Stimulated activated CD8-positive, alpha-beta memory T cell treated with anti-CD3 and anti-CD28 coated beads, Interleukin-15, amount 100 ng/mL, for 1 hour (primary cell): ENCODE measurements at regions not wholly inside any gene's neighbourhood (a gene's known extent, or its start where the extent isn't known, plus 50 kb on each side); places are given as distances from the start of the nearest gene placed in this dataset.

Source experiments
- DNase-seq: peaks from one replicate; pipeline ENCODE4 v3.0.0-alpha.2; 2020; ENCODE audit warnings: low read depth

- no peak for DNase-seq
These were observed 291.6 kb upstream of the SKOR2 start for GRCh38 chr18:47543080-47543479.

GRCh38 chr18:47542551-47542950, 291.1 kb upstream of the SKOR2 start:
- no peak for DNase-seq

GRCh38 chr18:47531717-47532116, 280.3 kb upstream of the SKOR2 start:
- DNase-seq: no peak

GRCh38 chr18:47530695-47531094, 279.2 kb upstream of the SKOR2 start:
- DNase-seq: no peak

- no peak for DNase-seq
These were observed 276.9 kb upstream of the SKOR2 start for GRCh38 chr18:47528343-47528742.

GRCh38 chr18:47526147-47526546, 274.7 kb upstream of the SKOR2 start:
- no peak for DNase-seq

GRCh38 chr18:47522359-47522758, 270.9 kb upstream of the SKOR2 start:
- DNase-seq: no peak

GRCh38 chr18:47520263-47520662, 268.8 kb upstream of the SKOR2 start:
- no peak for DNase-seq

GRCh38 chr18:47519706-47520105, 268.2 kb upstream of the SKOR2 start:
- DNase-seq: no peak

GRCh38 chr18:47519277-47519676, 267.8 kb upstream of the SKOR2 start:
- no peak for DNase-seq

GRCh38 chr18:47513614-47514013, 262.2 kb upstream of the SKOR2 start:
- DNase-seq: no peak

GRCh38 chr18:47512726-47513435, 261.4 kb upstream of the SKOR2 start:
- DNase-seq: no peak

- DNase-seq: no peak
These were observed 260.6 kb upstream of the SKOR2 start for GRCh38 chr18:47512056-47512455.

GRCh38 chr18:47510831-47511230, 259.4 kb upstream of the SKOR2 start:
- DNase-seq: no peak

- DNase-seq: no peak
These were observed 256.2 kb upstream of the SKOR2 start for GRCh38 chr18:47507651-47508050.

GRCh38 chr18:47506897-47507296, 255.4 kb upstream of the SKOR2 start:
- DNase-seq: no peak

- DNase-seq: no peak
These were observed 250.5 kb upstream of the SKOR2 start for GRCh38 chr18:47501946-47502345.

- DNase-seq: no peak
These were observed 249.5 kb upstream of the SKOR2 start for GRCh38 chr18:47500930-47501329.

- DNase-seq: no peak
These were observed 241.2 kb upstream of the SKOR2 start for GRCh38 chr18:47492691-47493090.

- DNase-seq: no peak
These were observed 239.4 kb upstream of the SKOR2 start for GRCh38 chr18:47490882-47491281.

GRCh38 chr18:47485221-47485797, 233.8 kb upstream of the SKOR2 start:
- no peak for DNase-seq

- DNase-seq: no peak
These were observed 232.6 kb upstream of the SKOR2 start for GRCh38 chr18:47484068-47484467.

GRCh38 chr18:47480166-47480565, 228.7 kb upstream of the SKOR2 start:
- no peak for DNase-seq

- DNase-seq: no peak
These were observed 220.3 kb upstream of the SKOR2 start for GRCh38 chr18:47471784-47472183.
